ENCODE measurements at regions not wholly inside any gene's neighbourhood (a gene's known extent, or its start where the extent isn't known, plus 50 kb on each side); places are given as distances from the start of the nearest gene placed in this dataset.

DNA sequence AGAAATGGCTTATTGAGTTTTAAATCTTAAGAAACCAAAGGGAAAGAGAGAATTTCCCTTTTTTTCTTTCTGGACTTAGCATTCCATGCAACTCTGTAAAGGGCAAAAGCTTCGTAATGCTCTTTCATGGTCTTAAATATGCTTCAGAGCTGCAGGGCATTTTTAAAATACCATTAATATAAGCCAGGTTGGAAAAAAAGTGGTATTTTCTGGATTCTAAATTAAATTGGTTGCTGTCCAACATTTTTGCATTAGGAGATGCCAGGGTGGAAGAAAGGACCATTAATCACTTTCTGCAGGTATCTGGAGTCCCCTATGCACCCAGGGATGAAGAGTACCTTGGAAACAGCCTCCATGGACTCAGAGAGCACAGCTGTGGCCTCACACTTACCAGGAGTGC, 215.1 kb upstream of the DAPK1 start:
- DNase-seq (ENCODE audit: low read depth) = no peak

DNA sequence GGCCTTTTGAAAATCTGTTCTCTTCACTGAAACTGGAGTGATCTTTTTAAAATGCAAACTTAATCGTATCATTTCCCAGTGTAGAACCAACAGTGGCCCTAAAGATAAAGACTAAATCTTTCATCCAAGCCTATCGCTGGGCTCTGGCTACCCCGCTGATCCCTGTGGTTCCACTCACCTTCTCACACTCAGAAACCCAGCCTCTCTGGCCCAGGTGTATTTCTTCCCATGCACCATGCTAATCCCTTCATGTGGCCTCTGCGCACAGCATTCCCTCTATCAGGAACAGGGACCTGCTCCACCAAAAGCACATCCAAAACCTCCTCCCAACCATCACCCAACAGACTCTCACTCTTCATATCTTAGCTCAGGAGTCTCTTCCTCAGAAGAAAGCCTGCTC, 214.1 kb upstream of the DAPK1 start:
- no peak for DNase-seq (ENCODE audit: low read depth)

DNA sequence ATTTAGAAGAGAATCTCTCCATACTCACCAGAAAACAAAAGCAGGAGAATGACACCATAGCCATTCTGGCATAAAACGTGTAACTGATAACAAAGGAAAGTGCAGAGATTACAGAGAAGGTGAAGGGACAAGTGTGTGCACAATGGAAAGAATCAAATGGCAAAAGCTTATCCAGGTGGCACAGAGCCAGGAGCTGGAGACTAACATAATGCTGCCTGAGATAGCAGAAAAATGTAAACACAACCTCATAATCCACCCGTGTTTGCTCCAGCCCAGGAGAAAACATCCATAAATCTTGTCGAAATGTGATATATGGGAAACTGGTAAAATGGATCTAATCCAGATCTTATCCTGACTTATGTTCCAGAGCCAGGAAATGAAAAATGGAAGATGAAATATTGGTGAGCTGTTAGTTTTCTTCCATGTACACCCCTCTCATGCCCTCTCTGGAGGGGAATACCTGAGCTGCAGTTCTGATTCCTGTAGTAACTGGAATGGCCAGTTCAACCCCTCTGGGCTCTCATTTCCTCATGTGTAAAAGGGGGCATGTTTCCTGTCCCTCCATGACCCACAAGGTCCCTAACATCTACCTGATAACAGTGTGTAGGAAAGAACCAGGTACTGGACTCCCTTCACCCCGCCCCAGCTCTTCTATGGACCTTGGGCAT, 212.3 kb upstream of the DAPK1 start:
- DNase-seq (ENCODE audit: low read depth) = no peak

DNA sequence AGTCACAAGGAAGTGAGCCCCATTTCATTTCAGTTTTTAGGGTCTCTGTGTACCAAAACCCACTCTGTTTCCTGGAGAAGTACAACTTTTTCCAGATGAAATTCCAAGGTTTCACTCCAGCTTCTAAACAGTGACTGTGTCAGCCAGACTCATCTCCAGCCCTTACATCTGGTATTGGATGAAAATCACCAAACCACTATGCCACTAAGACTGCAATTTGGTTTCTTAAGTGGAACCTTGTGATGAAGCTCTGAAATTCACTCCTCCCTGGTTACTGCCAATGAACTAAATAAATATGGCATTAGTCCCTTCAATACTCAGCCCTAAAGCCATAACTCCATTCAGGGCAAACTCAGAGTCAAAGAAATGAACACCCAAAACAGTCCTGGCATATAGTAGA, 211.2 kb upstream of the DAPK1 start:
- no peak for DNase-seq (ENCODE audit: low read depth)

DNA sequence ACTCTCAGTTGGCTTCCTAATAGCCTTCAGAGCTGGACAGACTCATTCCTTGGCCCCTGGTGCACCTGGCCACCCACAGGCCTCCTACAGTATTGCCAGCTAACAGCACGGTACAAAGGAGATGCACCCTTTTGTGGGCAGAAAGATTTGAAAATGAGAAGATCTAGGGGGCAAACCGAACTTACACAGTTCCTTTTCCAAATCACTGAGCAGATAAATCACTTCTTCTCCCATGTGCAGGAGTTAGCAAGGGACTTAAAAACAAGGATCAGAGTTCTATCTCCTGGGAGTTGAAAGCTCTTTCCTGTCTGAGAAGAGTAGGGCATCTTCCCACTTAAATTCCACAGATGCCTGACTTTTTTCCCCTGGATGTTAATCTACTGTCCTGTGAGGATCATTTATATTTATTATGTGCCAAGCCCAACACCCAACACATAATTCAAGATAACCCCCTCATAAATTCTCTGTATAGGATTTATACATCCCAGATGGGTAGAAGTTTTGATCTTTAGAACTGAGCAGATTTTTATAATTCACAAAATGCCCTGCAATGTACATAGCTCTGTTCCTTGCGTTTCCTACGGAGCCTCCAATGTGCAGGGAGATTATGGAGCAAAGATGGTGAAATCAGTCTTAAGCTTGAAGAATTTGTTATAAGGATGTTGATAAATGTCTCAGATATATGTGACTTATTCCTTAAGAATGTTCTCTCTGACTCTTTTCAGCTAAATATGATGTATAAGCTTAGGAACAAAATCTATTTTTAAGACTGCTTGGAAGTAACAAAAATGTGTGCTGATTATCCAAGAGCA, 207.2 kb upstream of the DAPK1 start:
- peak; percentile 80 for DNase-seq (ENCODE audit: low read depth)

DNA sequence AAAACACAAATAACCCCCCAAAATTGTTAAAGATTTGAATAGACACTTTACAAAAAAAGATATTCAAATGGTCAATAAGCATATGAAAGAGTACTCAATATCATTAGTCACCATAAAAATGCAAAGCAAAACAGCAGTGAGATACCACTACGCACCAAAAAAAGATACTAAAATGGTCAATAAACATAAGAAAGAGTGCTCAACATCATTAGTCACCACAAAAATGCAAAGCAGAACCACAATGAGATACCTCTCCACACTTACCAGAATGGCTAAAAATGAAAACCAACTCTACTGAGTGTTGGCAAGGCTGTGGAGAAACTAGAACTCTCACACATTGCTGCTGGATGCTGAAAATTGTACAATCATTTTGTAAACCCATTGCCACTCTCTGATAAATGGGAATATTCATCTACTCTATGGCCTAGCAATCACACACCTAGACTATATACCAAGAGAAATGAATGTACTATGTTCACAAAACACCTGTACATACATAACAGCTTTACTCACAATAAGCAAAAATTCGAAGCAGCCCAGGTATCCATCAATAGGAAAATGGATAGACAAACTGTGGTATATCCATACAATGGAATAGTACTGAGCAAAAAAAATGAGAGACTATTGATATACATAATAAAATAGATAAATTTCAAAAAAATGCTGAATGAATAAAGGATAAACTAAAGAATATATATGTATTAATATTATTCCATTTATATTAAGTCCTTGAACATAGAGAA, 205.0 kb upstream of the DAPK1 start:
- no peak for DNase-seq (ENCODE audit: low read depth)

- no peak for DNase-seq (ENCODE audit: low read depth)
Observed at GRCh38 chr9:87294126-87294525, 203.5 kb upstream of the DAPK1 start.

DNA sequence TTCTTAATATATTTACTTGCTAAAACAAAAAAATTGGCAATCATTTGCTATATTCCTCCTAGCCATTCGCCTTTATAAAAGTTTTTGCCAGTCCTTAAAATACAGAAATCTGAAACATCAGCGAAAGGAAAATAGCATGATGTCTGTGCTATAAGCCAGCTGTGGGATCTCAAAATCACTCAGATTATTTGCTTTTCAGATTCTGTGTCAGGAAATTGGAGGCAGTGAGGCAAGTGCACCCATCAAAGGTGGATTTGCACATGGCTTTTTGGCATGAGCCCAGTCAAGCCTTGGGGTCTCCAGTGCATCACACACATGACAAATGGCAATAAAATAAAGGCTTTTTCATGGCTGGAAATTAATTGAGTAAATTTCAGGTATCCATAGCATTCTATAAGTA, 196.8 kb upstream of the DAPK1 start:
- DNase-seq (ENCODE audit: low read depth) = no peak

- no peak for DNase-seq (ENCODE audit: low read depth)
Observed at GRCh38 chr9:87301371-87301770, 196.3 kb upstream of the DAPK1 start.

- no peak for DNase-seq (ENCODE audit: low read depth)
Observed at GRCh38 chr9:87305151-87305550, 192.5 kb upstream of the DAPK1 start.

- DNase-seq (ENCODE audit: low read depth) = no peak
Observed at GRCh38 chr9:87306006-87306405, 191.7 kb upstream of the DAPK1 start.

GRCh38 chr9:87307848-87308247, 189.8 kb upstream of the DAPK1 start:
- DNase-seq (ENCODE audit: low read depth) = peak; percentile 13

DNA sequence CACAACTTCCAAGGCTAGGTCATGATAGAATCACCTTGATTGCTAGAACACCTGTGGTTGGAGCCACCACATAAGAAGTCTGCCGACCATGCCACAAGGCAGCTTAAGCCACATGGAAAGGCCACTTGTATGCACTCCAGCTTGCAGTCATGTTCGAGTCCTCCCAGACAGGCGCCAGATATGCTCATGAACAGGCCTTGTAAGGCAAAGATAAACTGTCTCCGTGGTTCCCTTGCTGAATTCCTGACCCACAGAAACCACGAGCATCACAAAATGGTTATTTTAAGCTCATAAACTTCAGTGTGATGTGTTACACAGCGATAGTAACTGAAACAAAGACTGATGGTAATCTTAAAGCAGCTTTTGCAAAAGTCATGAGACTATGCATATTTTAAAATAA, 188.4 kb upstream of the DAPK1 start:
- no peak for DNase-seq (ENCODE audit: low read depth)

DNA sequence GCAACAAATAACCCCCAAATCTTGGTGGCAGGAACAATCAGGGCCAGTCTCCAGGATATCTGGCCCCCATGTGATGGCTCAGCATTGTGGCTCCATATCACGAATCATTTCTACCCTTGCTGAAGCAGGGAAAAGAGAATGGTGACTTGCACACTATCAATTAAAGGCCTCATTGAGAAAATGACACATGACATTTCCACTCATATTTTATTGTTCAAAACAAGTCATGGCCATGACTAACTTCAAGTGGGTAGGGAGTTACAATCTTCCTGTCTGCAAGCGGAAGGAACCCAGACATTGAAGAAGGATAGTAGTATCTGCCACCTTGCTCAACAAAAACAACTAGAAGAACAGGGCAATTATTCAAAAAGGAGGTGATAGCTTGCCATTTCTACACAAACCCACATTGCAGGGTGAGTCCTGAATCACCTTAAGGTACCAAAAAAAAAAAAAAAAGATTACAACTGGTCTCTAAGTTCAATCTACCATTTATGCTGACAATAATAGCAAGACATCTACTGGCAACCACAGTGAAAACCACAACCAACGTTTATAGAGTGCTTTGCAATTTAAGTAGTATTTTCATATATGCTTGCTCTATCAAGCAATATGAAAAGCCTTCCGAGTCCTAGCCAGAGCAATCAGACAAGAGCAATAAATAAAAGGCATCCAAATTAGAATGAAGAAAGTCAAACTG, 186.7 kb upstream of the DAPK1 start:
- DNase-seq (ENCODE audit: low read depth) = no peak

- DNase-seq (ENCODE audit: low read depth) = no peak
Observed at GRCh38 chr9:87319656-87320055, 178.0 kb upstream of the DAPK1 start.

GRCh38 chr9:87320146-87320884, 177.4 kb upstream of the DAPK1 start:
- no peak for DNase-seq (ENCODE audit: low read depth)

GRCh38 chr9:87322840-87323635, 174.6 kb upstream of the DAPK1 start:
- no peak for DNase-seq (ENCODE audit: low read depth)

DNA sequence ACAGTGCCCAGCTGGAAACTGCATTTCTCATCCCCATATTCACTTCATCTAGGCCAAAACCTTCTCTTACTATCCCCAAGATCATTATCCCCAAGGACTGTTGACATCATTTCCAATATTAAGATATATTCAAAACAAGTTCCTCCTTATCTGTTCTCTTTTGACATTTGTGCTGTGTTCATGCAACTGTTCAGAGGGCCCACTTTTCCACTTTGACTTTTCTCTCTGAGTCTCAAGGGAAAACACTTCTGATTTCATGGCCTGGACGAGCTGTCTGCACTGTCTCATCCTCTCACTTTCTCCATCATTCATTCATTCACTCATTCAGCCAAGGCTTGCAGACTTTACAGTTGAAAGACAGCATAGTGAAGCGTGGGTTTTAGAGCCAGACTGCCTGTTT, 173.7 kb upstream of the DAPK1 start:
- DNase-seq (ENCODE audit: low read depth) = no peak

DNA sequence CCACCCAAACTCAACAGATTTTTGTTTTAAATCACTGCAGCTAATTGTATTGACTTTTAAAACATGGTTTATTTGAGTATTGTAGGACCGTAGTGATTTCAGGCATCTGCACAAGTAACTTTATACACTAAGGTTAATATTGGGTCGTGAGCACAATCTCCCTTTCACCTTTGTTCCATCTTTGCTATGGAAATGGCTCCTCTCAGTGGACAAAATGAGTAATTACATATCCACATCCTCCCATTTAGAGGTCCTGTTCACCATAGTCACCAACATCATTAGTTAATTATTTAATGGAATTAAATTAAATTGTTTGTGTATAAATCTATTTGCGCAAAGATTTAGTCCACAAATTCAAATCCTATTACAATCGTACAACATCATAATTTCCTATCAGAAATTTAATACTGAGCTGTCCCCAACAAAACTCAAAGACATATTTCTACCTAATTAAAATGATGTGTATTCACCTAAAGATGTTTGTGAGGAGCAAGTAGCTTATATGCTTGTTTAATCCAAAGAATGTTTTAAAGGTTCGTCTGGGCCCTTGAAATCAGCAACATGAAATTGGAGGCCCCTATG, 173.0 kb upstream of the DAPK1 start:
- peak; percentile 62 for DNase-seq (ENCODE audit: low read depth)

DNA sequence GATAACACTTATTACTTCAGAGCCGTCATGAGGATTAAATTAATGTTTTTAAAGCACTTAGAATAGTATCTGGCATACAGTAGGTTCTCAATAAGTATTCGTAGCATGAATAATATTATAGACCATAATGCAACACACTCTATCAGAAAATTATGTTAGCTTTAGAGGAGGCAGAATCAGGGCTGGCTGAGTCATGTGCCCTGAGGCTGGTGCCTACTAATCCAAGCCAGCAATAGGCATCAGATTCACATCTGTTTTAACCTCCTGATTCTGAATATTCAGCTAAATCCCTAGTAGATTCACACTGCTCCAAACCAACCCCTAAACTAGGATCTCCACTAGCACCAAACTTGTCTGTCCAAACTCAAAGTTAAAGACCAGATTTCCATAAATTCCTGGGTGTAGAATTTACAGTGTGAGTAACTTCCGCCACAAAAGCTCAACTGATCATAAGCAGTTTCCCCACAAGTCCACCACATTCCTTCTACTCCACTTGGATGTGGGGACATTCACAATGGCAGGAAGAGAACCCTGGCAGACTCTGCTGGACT, 170.0 kb upstream of the DAPK1 start:
- no peak for DNase-seq (ENCODE audit: low read depth)
